ENCODE measurements at regions not wholly inside any gene's neighbourhood (a gene's known extent, or its start where the extent isn't known, plus 50 kb on each side); places are given as distances from the start of the nearest gene placed in this dataset.

DNA sequence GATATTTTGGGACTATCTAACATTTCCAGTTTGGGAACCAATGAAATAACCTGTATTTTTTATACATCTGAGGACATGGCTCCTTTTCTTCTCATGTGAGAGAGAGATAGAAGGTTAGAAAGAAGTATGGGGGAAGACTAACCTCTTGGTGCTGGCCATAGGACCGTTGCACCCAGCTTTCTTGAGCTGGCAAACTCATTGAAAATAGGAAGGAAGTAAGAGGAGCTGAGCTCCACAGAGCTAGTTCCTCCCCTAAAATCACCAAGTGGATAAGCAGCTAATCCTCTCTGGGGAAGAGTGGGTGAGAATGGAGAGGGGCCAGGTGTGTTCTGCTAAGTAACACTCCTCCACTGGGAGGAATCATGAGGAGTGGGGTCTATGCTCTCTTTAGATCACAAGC is 387.4 kb upstream of the CADM1 start:
- H3K4me1 ChIP-seq (ENCODE audit: control insufficient read depth, insufficient read depth, low read length): no peaks in the 10 kb centered on the region
- H3K36me3 ChIP-seq (ENCODE audit: control insufficient read depth, insufficient read depth, low read length): no peaks in the 10 kb centered on the region
- no peak overlapping the region for H3K27ac ChIP-seq (ENCODE audit: low read depth, low read length)
- H3K4me3 ChIP-seq (ENCODE audit: low read depth, low read length): no peak overlapping the region
- H3K27me3 ChIP-seq (ENCODE audit: control insufficient read depth, insufficient read depth, low read length): no peaks in the 10 kb centered on the region
- no peak overlapping the region for H3K9ac ChIP-seq (ENCODE audit: low read depth, low read length)
- H3K9me3 ChIP-seq (ENCODE audit: control insufficient read depth, insufficient read depth, low read length): no peaks in the 10 kb centered on the region

GRCh38 chr11:115890500-115890899 is 386.3 kb upstream of the CADM1 start:
- H3K36me3 ChIP-seq (ENCODE audit: control insufficient read depth, insufficient read depth, low read length): no peaks in the 10 kb centered on the region
- no peak overlapping the region for H3K9ac ChIP-seq (ENCODE audit: low read depth, low read length)
- no peaks in the 10 kb centered on the region for H3K9me3 ChIP-seq (ENCODE audit: control insufficient read depth, insufficient read depth, low read length)
- no peaks in the 10 kb centered on the region; the same call in 1 of the 2 replicates for H3K4me1 ChIP-seq (ENCODE audit: control insufficient read depth, insufficient read depth, low read length)
- H3K27me3 ChIP-seq (ENCODE audit: control insufficient read depth, insufficient read depth, low read length): no peaks in the 10 kb centered on the region
- H3K27ac ChIP-seq (ENCODE audit: low read depth, low read length): no peak overlapping the region
- H3K4me3 ChIP-seq (ENCODE audit: low read depth, low read length): no peak overlapping the region

DNA sequence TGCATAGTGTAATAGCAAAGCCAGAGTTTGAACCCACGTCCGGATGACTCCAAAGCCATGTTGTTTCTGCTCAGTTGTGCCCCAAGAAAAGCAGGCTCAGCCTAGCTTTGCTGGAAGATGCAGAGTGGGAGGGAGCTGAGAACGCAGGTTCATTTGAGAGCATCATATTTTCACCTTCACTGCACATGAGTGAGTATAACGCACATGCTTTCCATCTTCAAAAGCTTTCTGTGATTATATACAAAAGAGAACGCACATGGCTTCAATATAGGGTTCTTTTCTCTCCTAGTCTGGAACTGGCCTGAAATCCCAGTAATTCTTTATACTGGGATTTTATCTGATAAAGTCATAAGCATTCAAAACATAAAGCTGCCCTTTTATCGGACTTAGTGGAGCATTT is 385.5 kb upstream of the CADM1 start:
- H3K9me3 ChIP-seq (ENCODE audit: control insufficient read depth, insufficient read depth, low read length): no peaks in the 10 kb centered on the region
- no peak overlapping the region for H3K27ac ChIP-seq (ENCODE audit: low read depth, low read length)
- no peak overlapping the region for H3K4me3 ChIP-seq (ENCODE audit: low read depth, low read length)
- peaks cover 5% of the 10 kb centered on the region for H3K4me1 ChIP-seq (ENCODE audit: control insufficient read depth, insufficient read depth, low read length)
- no peaks in the 10 kb centered on the region for H3K27me3 ChIP-seq (ENCODE audit: control insufficient read depth, insufficient read depth, low read length)
- H3K36me3 ChIP-seq (ENCODE audit: control insufficient read depth, insufficient read depth, low read length): no peaks in the 10 kb centered on the region
- no peak overlapping the region for H3K9ac ChIP-seq (ENCODE audit: low read depth, low read length)

GRCh38 chr11:115887727-115888126 is 383.5 kb upstream of the CADM1 start:
- no peaks in the 10 kb centered on the region for H3K36me3 ChIP-seq (ENCODE audit: control insufficient read depth, insufficient read depth, low read length)
- no peaks in the 10 kb centered on the region for H3K9me3 ChIP-seq (ENCODE audit: control insufficient read depth, insufficient read depth, low read length)
- peaks cover 5% of the 10 kb centered on the region for H3K4me1 ChIP-seq (ENCODE audit: control insufficient read depth, insufficient read depth, low read length)
- no peak overlapping the region for H3K4me3 ChIP-seq (ENCODE audit: low read depth, low read length)
- no peak overlapping the region for H3K27ac ChIP-seq (ENCODE audit: low read depth, low read length)
- no peak overlapping the region for H3K9ac ChIP-seq (ENCODE audit: low read depth, low read length)
- H3K27me3 ChIP-seq (ENCODE audit: control insufficient read depth, insufficient read depth, low read length): no peaks in the 10 kb centered on the region

GRCh38 chr11:115887316-115887715 is 383.1 kb upstream of the CADM1 start:
- Histone ChIP-seq H3K9ac (ENCODE audit: low read depth, low read length) (no peak overlapping the region), H3K36me3 (ENCODE audit: control insufficient read depth, insufficient read depth, low read length) (no peaks in the 10 kb centered on the region), H3K9me3 (ENCODE audit: control insufficient read depth, insufficient read depth, low read length) (no peaks in the 10 kb centered on the region), H3K4me3 (ENCODE audit: low read depth, low read length) (no peak overlapping the region), H3K27me3 (ENCODE audit: control insufficient read depth, insufficient read depth, low read length) (no peaks in the 10 kb centered on the region), H3K4me1 (ENCODE audit: control insufficient read depth, insufficient read depth, low read length) (peaks cover 5% of the 10 kb centered on the region), H3K27ac (ENCODE audit: low read depth, low read length) (no peak overlapping the region)

- Histone ChIP-seq H3K4me1 (ENCODE audit: control insufficient read depth, insufficient read depth, low read length) (peaks cover 5% of the 10 kb centered on the region), H3K27ac (ENCODE audit: low read depth, low read length) (no peak overlapping the region), H3K36me3 (ENCODE audit: control insufficient read depth, insufficient read depth, low read length) (no peaks in the 10 kb centered on the region), H3K9ac (ENCODE audit: low read depth, low read length) (no peak overlapping the region), H3K4me3 (ENCODE audit: low read depth, low read length) (no peak overlapping the region), H3K9me3 (ENCODE audit: control insufficient read depth, insufficient read depth, low read length) (no peaks in the 10 kb centered on the region), H3K27me3 (ENCODE audit: control insufficient read depth, insufficient read depth, low read length) (no peaks in the 10 kb centered on the region)
These were observed 382.2 kb upstream of the CADM1 start for GRCh38 chr11:115886422-115886733.

DNA sequence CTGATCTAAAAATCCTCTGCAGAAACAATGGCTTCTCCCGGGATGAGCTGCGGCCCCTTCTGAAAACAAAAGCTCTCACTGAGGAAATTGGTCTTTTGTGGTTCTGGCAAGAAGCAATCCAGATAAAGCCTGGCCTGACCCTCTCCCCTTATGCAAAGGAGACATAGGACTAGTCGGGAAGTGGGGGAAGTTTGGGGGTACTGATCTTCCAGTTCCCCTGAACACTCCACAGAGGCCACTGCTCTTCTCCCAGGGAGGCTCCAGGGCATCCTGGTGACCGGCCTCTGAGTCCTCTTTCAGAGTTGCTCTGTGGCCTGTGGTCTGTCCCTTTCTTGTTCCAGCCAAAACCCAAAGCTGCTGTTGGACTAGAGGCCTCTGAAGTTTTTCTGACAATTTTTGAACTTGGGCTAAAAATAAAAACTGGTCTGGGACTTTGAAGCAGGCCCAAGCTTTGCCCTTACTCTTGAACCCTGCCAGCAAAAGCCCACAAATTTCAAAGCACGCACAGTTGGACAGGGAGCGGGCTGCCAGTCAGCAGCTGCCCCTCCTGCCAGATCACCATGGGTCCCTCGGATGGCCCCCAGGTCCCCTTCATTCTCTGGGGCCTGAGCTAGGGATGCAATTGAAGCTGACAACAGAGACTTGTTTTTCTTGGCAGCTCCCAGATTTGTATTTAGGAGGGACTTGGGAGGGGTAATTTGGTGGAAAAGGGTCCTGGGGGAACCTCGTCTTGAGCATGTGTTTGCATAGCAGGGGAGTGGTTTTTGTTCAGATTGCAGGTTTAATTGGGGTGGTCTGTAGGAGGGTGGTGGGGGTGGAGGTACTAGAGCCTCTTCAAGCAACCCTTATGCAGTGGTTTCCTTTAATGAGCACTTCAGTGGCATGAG is 381.6 kb upstream of the CADM1 start:
- Histone ChIP-seq H3K36me3 (ENCODE audit: control insufficient read depth, insufficient read depth, low read length) (no peaks in the 10 kb centered on the region), H3K27ac (ENCODE audit: low read depth, low read length) (peak overlapping the region; percentile 35), H3K4me1 (ENCODE audit: control insufficient read depth, insufficient read depth, low read length) (peaks cover 5% of the 10 kb centered on the region), H3K9me3 (ENCODE audit: control insufficient read depth, insufficient read depth, low read length) (0 out of 2 replicates have a peak, but pooled peaks cover under 1% of the 10 kb centered on the region), H3K27me3 (ENCODE audit: control insufficient read depth, insufficient read depth, low read length) (no peaks in the 10 kb centered on the region), H3K4me3 (ENCODE audit: low read depth, low read length) (no peak overlapping the region), H3K9ac (ENCODE audit: low read depth, low read length) (no peak overlapping the region)

- Histone ChIP-seq H3K4me1 (ENCODE audit: control insufficient read depth, insufficient read depth, low read length) (peaks cover 5% of the 10 kb centered on the region), H3K27ac (ENCODE audit: low read depth, low read length) (peak overlapping the region; percentile 35), H3K9ac (ENCODE audit: low read depth, low read length) (no peak overlapping the region), H3K9me3 (ENCODE audit: control insufficient read depth, insufficient read depth, low read length) (peaks cover 3% of the 10 kb centered on the region; the same call in 1 of the 2 replicates), H3K27me3 (ENCODE audit: control insufficient read depth, insufficient read depth, low read length) (no peaks in the 10 kb centered on the region), H3K36me3 (ENCODE audit: control insufficient read depth, insufficient read depth, low read length) (no peaks in the 10 kb centered on the region), H3K4me3 (ENCODE audit: low read depth, low read length) (no peak overlapping the region)
These were observed 380.8 kb upstream of the CADM1 start for GRCh38 chr11:115884800-115885534.

- no peak overlapping the region for H3K4me3 ChIP-seq (ENCODE audit: low read depth, low read length)
- no peaks in the 10 kb centered on the region for H3K27me3 ChIP-seq (ENCODE audit: control insufficient read depth, insufficient read depth, low read length)
- H3K9me3 ChIP-seq (ENCODE audit: control insufficient read depth, insufficient read depth, low read length): no peaks in the 10 kb centered on the region
- H3K36me3 ChIP-seq (ENCODE audit: control insufficient read depth, insufficient read depth, low read length): no peaks in the 10 kb centered on the region
- H3K9ac ChIP-seq (ENCODE audit: low read depth, low read length): no peak overlapping the region
- peaks cover 5% of the 10 kb centered on the region; the same call in 1 of the 2 replicates for H3K4me1 ChIP-seq (ENCODE audit: control insufficient read depth, insufficient read depth, low read length)
- no peak overlapping the region for H3K27ac ChIP-seq (ENCODE audit: low read depth, low read length)
These were observed 370.6 kb upstream of the CADM1 start for GRCh38 chr11:115874843-115875242.

DNA sequence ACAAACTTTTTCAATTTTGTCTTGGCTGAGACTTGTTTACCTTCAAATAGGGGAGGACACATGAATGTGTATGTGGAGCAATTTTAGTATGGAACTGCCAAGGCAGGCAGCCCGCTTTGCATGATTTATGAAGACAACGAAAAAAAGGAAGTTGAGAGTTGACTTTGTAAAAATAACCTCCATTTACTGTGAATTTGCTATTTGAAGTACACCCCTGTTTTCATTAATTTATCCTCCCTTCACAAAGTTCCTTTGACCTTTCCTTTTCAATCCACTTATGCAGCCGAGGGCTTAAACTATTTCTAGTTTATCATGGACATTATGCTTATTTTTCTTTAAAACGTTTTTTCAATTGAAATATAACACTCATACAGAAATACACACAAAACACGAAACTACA is 369.6 kb upstream of the CADM1 start:
- Histone ChIP-seq H3K27me3 (ENCODE audit: control insufficient read depth, insufficient read depth, low read length) (no peaks in the 10 kb centered on the region), H3K9me3 (ENCODE audit: control insufficient read depth, insufficient read depth, low read length) (no peaks in the 10 kb centered on the region), H3K4me1 (ENCODE audit: control insufficient read depth, insufficient read depth, low read length) (peaks cover 5% of the 10 kb centered on the region; the same call in 1 of the 2 replicates), H3K27ac (ENCODE audit: low read depth, low read length) (no peak overlapping the region), H3K4me3 (ENCODE audit: low read depth, low read length) (no peak overlapping the region), H3K36me3 (ENCODE audit: control insufficient read depth, insufficient read depth, low read length) (no peaks in the 10 kb centered on the region), H3K9ac (ENCODE audit: low read depth, low read length) (no peak overlapping the region)

DNA sequence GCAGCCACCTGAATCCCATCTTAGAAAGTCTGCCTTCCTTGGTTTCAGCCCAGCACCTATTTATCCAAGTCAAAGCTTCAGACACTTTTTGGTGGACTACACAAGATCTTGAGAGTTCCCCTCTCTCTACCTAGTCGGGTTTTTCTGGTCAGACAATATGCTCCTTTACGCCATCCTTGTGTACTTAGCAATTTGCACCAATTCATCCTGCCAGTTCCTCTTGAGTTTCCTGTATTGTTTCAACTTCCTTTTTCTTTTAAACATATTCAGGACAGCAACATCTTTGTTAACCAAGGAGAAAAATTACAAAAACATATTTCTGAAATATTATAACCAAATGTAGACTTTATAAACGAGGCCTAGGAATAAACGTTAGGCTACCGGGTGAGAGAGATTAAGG is 368.2 kb upstream of the CADM1 start:
- Histone ChIP-seq H3K27ac (ENCODE audit: low read depth, low read length) (no peak overlapping the region), H3K4me1 (ENCODE audit: control insufficient read depth, insufficient read depth, low read length) (peaks cover 5% of the 10 kb centered on the region; the same call in 1 of the 2 replicates), H3K36me3 (ENCODE audit: control insufficient read depth, insufficient read depth, low read length) (no peaks in the 10 kb centered on the region), H3K9me3 (ENCODE audit: control insufficient read depth, insufficient read depth, low read length) (no peaks in the 10 kb centered on the region), H3K4me3 (ENCODE audit: low read depth, low read length) (no peak overlapping the region), H3K27me3 (ENCODE audit: control insufficient read depth, insufficient read depth, low read length) (no peaks in the 10 kb centered on the region), H3K9ac (ENCODE audit: low read depth, low read length) (no peak overlapping the region)
